GM12865 (cell line): ENCODE measurements at regions not wholly inside any gene's neighbourhood (a gene's known extent, or its start where the extent isn't known, plus 50 kb on each side); places are given as distances from the start of the nearest gene placed in this dataset.

Experiments
- DNase-seq: peaks from one replicate; pipeline ENCODE4 v3.0.0; 2010; ENCODE audit warnings: low read depth
- H3K4me3 ChIP-seq: 2 replicates; pipeline ENCODE4 v1.5.1; 2011; ENCODE audit warnings: mild to moderate bottlenecking, low read depth, low read length, control low read depth
- TF ChIP-seq, protein P1 (sequence below): IDR thresholded peaks from 2 replicates; pipeline ENCODE4 v1.5.1; 2011; ENCODE audit warnings: low read length, control low read depth, low read depth, inconsistent platforms; ENCODE audit not compliant: insufficient read depth; ENCODE audit errors: missing control alignments

DNA sequence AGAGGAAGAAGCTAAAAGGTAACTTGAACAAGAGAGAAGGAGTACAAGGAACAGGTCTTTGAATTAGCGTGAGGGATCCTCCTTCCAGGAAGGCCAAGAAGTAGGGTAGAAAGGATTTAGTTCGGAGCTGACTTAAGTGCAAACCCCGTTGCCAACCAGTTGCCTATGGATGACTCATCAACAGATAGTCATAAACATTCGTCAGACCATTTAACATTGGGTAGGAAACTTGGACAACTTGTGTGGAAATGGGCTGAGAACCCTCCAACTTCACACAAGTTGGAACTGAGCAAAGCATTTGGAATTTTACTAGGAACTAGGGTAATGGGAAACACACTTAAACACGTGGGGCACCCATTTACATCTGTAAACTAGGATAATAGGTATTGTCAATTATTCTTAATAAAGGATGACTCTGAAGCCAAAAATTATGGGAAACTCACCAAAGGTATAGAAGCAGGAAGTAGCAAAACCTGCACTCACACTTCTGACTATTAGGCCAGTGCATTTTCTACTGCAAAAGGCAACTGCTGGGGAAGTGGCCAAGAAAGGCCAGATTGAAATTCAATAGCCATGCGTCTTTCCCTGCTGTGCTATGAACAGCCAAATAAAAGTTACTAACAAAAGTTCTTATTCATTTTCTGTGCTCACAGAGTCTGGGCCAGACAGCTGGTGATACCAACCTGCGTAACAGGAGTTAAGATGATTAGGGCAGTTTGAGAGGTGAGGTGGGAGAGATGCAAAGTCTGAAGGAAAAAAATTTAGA, 174.5 kb upstream of the TMC3 start:
- DNase-seq = no peak

DNA sequence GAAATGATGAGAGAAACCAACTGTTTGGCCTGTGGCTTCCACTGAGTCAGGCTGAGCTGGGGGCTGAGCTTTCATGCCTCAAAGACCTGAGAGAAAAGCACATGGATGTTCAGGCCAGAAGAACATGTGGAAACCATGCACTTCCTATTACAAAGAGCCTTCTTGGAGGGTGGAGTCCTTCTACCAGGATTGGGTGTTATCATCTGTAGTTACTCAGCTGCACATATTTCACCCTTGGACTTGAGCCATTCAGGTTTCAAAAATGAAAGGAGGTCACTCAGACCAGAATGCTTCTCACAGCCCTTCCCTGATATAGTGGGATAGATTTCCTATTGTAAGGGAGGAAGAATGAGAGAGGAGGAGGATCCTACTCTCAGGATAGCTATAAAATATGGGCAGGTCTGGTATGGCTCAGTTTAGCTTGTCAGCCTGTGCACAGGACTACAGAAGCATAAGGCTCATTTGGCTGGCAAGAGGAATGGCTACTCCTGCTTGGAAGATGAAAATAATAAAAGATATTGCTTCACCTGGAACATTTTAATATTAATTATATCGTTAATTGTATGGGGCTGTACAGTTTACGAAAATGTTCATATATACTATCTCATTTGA, 173.6 kb upstream of the TMC3 start:
- TF ChIP-seq, protein P1, sequence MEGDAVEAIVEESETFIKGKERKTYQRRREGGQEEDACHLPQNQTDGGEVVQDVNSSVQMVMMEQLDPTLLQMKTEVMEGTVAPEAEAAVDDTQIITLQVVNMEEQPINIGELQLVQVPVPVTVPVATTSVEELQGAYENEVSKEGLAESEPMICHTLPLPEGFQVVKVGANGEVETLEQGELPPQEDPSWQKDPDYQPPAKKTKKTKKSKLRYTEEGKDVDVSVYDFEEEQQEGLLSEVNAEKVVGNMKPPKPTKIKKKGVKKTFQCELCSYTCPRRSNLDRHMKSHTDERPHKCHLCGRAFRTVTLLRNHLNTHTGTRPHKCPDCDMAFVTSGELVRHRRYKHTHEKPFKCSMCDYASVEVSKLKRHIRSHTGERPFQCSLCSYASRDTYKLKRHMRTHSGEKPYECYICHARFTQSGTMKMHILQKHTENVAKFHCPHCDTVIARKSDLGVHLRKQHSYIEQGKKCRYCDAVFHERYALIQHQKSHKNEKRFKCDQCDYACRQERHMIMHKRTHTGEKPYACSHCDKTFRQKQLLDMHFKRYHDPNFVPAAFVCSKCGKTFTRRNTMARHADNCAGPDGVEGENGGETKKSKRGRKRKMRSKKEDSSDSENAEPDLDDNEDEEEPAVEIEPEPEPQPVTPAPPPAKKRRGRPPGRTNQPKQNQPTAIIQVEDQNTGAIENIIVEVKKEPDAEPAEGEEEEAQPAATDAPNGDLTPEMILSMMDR = no peak
- no peak for DNase-seq
- no peak overlapping the region for H3K4me3 ChIP-seq

More for the DNA sequence above, 174.5 kb upstream of the TMC3 start:
- TF ChIP-seq, protein P1 = no peak
- H3K4me3 ChIP-seq = no peak overlapping the region

GRCh38 chr15:81544385-81544784, 170.4 kb upstream of the TMC3 start:
- no peak overlapping the region for H3K4me3 ChIP-seq
- no peak for DNase-seq
- TF ChIP-seq, protein P1 = no peak

- DNase-seq = no peak
- no peak overlapping the region for H3K4me3 ChIP-seq
- TF ChIP-seq, protein P1 = no peak
These were observed 166.9 kb upstream of the TMC3 start for GRCh38 chr15:81540909-81541308.

DNA sequence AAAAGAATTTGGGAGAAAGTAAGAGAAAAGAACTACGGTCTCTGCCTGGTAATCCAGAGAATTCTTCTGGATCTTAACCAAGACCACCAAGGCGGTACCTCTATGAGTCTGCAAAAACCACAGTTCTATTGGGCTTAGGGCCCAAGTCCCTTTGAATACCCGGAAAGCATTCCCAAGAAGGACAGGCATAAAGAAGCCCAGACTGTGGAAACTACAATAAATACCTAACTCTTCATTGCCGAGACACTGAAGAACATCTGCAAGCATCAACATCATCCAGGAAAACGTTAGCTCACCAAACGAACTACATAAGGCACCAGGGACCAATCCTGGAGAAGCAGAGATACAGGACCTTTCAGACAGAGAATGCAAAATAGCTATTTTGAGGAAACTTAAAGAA, 162.3 kb upstream of the TMC3 start:
- DNase-seq = no peak
- TF ChIP-seq, protein P1 = no peak
- no peak overlapping the region for H3K4me3 ChIP-seq

DNA sequence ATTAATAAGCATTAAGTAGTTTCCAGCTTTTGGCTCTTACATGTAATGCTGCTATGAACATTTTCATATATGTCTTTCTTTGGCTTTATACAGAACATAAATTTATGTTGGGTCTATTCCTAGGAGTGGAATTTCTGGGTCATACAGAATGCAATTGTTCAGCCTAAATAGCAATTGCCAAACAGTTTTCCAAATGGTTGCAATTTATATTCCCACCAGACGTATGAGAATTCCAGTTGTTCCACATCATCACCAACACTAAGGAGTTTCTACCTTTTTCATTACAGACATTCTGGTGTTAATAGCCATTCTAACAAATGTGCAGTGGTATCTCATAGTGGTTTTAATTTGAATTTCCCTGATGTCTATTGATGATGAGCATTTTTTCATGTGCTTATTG, 160.1 kb upstream of the TMC3 start:
- no peak overlapping the region for H3K4me3 ChIP-seq
- TF ChIP-seq, protein P1 = no peak
- no peak for DNase-seq
